GM23338 (cell line): ENCODE measurements at regions not wholly inside any gene's neighbourhood (a gene's known extent, or its start where the extent isn't known, plus 50 kb on each side); places are given as distances from the start of the nearest gene placed in this dataset.

Source experiments
- ATAC-seq: fragments of 200-7000 bp; cut with Tn5 transposase; 3 replicates; pipeline ENCODE4 v1.9.1; 2020
- DNase-seq: peaks from one replicate; pipeline ENCODE4 v3.0.0-alpha.2; 2015; ENCODE audit warnings: low spot score
- H2AFZ ChIP-seq: fragments of 200-600 bp; sonication (generic); 2 replicates; pipeline ENCODE4 v1.8.0; 2016; ENCODE audit warnings: antibody characterized with exemption, mild to moderate bottlenecking, moderate library complexity
- H3F3A ChIP-seq: fragments of 200-600 bp; sonication (generic); replicated peaks from 2 replicates; pipeline ENCODE4 v1.8.0; 2017; ENCODE audit warnings: antibody characterized with exemption, mixed run types, low read depth
- H3K27ac ChIP-seq: fragments of 200-600 bp; sonication (generic); 2 replicates; pipeline ENCODE4 v1.6.1; 2016; ENCODE audit warnings: low read depth
- H3K27me3 ChIP-seq: fragments of 200-600 bp; sonication (generic); 2 replicates; pipeline ENCODE4 v1.8.0; 2016; ENCODE audit warnings: mild to moderate bottlenecking, mixed run types, moderate library complexity; ENCODE audit not compliant: insufficient read depth
- H3K36me3 ChIP-seq: fragments of 200-600 bp; sonication (generic); 2 replicates; pipeline ENCODE4 v1.8.0; 2016; ENCODE audit warnings: mild to moderate bottlenecking; ENCODE audit not compliant: insufficient read depth
- H3K4me1 ChIP-seq: fragments of 200-600 bp; sonication (generic); 2 replicates; pipeline ENCODE4 v1.8.0; 2016; ENCODE audit warnings: mild to moderate bottlenecking, moderate library complexity; ENCODE audit not compliant: insufficient read depth
- H3K4me2 ChIP-seq: fragments of 200-600 bp; sonication (generic); 2 replicates; pipeline ENCODE4 v1.7.1; 2017; ENCODE audit warnings: mixed run types
- H3K4me3 ChIP-seq: fragments of 200-600 bp; sonication (generic); 2 replicates; pipeline ENCODE4 v1.6.1; 2016; ENCODE audit warnings: mixed run types
- H3K79me2 ChIP-seq: fragments of 200-600 bp; sonication (generic); replicated peaks from 2 replicates; pipeline ENCODE4 v1.8.0; 2017; ENCODE audit warnings: mild to moderate bottlenecking; ENCODE audit not compliant: insufficient read depth
- H3K9me2 ChIP-seq: fragments of 200-600 bp; sonication (generic); 2 replicates; pipeline ENCODE4 v1.8.0; 2017; ENCODE audit not compliant: insufficient read depth
- H4K20me1 ChIP-seq: fragments of 200-600 bp; sonication (generic); replicated peaks from 2 replicates; pipeline ENCODE4 v1.8.0; 2017; ENCODE audit warnings: mild to moderate bottlenecking; ENCODE audit not compliant: insufficient read depth
- H3K27ac Mint-ChIP-seq: 2 replicates; pipeline ENCODE4 v1.8.0; 2020; ENCODE audit warnings: inconsistent platforms, mild to moderate bottlenecking, moderate library complexity, mixed read lengths
- H3K27me3 Mint-ChIP-seq: 3 replicates; pipeline ENCODE4 v1.8.0; 2022; ENCODE audit warnings: low read depth, mild to moderate bottlenecking, moderate library complexity, mixed read lengths, inconsistent platforms; ENCODE audit not compliant: insufficient read depth, poor library complexity
- H3K36me3 Mint-ChIP-seq: 3 replicates; pipeline ENCODE4 v1.8.0; 2021; ENCODE audit warnings: low read depth, mild to moderate bottlenecking, inconsistent platforms, moderate library complexity, mixed read lengths
- H3K4me1 Mint-ChIP-seq: 3 replicates; pipeline ENCODE4 v1.8.0; 2020; ENCODE audit warnings: mild to moderate bottlenecking, inconsistent platforms, mixed read lengths
- H3K4me3 Mint-ChIP-seq: 3 replicates; pipeline ENCODE4 v1.8.0; 2021; ENCODE audit warnings: moderate library complexity, mild to moderate bottlenecking, inconsistent platforms, mixed read lengths
- H3K9me3 Mint-ChIP-seq: 3 replicates; pipeline ENCODE4 v1.8.0; 2020; ENCODE audit warnings: moderate library complexity, mild to moderate bottlenecking, inconsistent platforms, mixed read lengths
- CREB1 ChIP-seq: fragments of 250-450 bp; sonication (Bioruptor Pico); IDR thresholded peaks from 2 replicates; pipeline ENCODE4 v1.5.0; 2020; ENCODE audit warnings: low read depth, mild to moderate bottlenecking, moderate library complexity
- CTCF ChIP-seq, 2 experiments: fragments of 200-600 bp in 1 of 2; sonication (generic) in 1 of 2; conservative IDR thresholded peaks; 2 replicates each; pipeline versions ENCODE4 v1.5.1 to v1.6.1; 2016 to 2017; ENCODE audit warnings: antibody characterized with exemption in 2 of 2, low read depth in 2 of 2, mild to moderate bottlenecking in 2 of 2, moderate library complexity in 1 of 2
- EZH2 ChIP-seq: fragments of 200-600 bp; sonication (generic); IDR thresholded peaks from one replicate; pipeline ENCODE4 v1.8.0; 2017; ENCODE audit warnings: antibody characterized with exemption, mild to moderate bottlenecking, low read depth; ENCODE audit not compliant: unreplicated experiment
- JUNB ChIP-seq: IDR thresholded peaks from one replicate; pipeline ENCODE4 v1.6.1; 2016; ENCODE audit warnings: antibody characterized with exemption; ENCODE audit not compliant: unreplicated experiment
- POLR2AphosphoS5 ChIP-seq: IDR thresholded peaks from 2 replicates; pipeline ENCODE4 v1.6.1; 2016; ENCODE audit warnings: antibody characterized with exemption, low read depth
- ZNF331 ChIP-seq: fragments of 250-450 bp; sonication (Bioruptor Pico); IDR thresholded peaks from 2 replicates; pipeline ENCODE4 v1.5.0; 2020; ENCODE audit warnings: low read depth, mild to moderate bottlenecking, moderate library complexity
- ZNF462 ChIP-seq: fragments of 250-450 bp; sonication (Bioruptor Pico); IDR thresholded peaks from 2 replicates; pipeline ENCODE4 v1.5.0; 2020; ENCODE audit warnings: mild to moderate bottlenecking, moderate library complexity

GRCh38 chrX:20988118-20988517, 386.1 kb upstream of the CNKSR2 start:
- H3K79me2 ChIP-seq, result no peaks in the 10 kb centered on the region
- DNase-seq (no peak), ATAC-seq (no peak)
- no peak overlapping the region for H3K4me2 ChIP-seq
- H3K4me1 ChIP-seq, result peaks cover 4% of the 10 kb centered on the region; the same call in 1 of the 2 replicates
- H3K36me3 ChIP-seq, result no peaks in the 10 kb centered on the region
- H3K27me3 ChIP-seq, result no peaks in the 10 kb centered on the region
- H3K27ac Mint-ChIP-seq, result no peak overlapping the region
- no peaks in the 10 kb centered on the region for H3F3A ChIP-seq
- H3K4me1 Mint-ChIP-seq, result peaks cover 5% of the 10 kb centered on the region; the same call in 2 of the 3 replicates
- peaks cover 7% of the 10 kb centered on the region for H3K36me3 Mint-ChIP-seq
- H3K4me3 Mint-ChIP-seq, result no peak overlapping the region
- peaks cover 17% of the 10 kb centered on the region; the same call in 2 of the 3 replicates for H3K9me3 Mint-ChIP-seq
- no peak overlapping the region for H2AFZ ChIP-seq
- no peak for TF ChIP-seq JUNB
- no peak for TF ChIP-seq EZH2
- no peak for TF ChIP-seq CTCF (conservative IDR thresholded peaks at IDR 0.05; ENCODE audit: low read depth in 2 of 2)
- H3K27me3 Mint-ChIP-seq, result peaks cover 2% of the 10 kb centered on the region
- H3K9me2 ChIP-seq, result no peaks in the 10 kb centered on the region
- no peaks in the 10 kb centered on the region for H4K20me1 ChIP-seq
- H3K4me3 ChIP-seq, result no peak overlapping the region
- H3K27ac ChIP-seq, result no peak overlapping the region

- Histone ChIP-seq H3K27ac (no peak overlapping the region), H3K27me3 (no peaks in the 10 kb centered on the region), H3K4me2 (no peak overlapping the region), H3K79me2 (no peaks in the 10 kb centered on the region), H3K9me2 (no peaks in the 10 kb centered on the region), H4K20me1 (no peaks in the 10 kb centered on the region), H3K4me1 (peaks cover 12% of the 10 kb centered on the region), H3K36me3 (no peaks in the 10 kb centered on the region), H3K4me3 (no peak overlapping the region), H3F3A (no peaks in the 10 kb centered on the region), H2AFZ (no peak overlapping the region)
- ATAC-seq (no peak), DNase-seq (no peak)
- Mint-ChIP-seq H3K27me3 (no peaks in the 10 kb centered on the region), H3K27ac (no peak overlapping the region), H3K9me3 (no peaks in the 10 kb centered on the region; the same call in 2 of the 3 replicates), H3K4me3 (no peak overlapping the region), H3K4me1 (peaks cover 15% of the 10 kb centered on the region), H3K36me3 (no peaks in the 10 kb centered on the region)
- no peak for TF ChIP-seq ZNF331 (CRISPR knock-in tag)
- TF ChIP-seq CREB1 (CRISPR knock-in tag), result no peak
- TF ChIP-seq POLR2AphosphoS5, result no peak
- no peak for TF ChIP-seq ZNF462 (CRISPR knock-in tag)
- no peak for TF ChIP-seq JUNB
These were observed 393.8 kb upstream of the CNKSR2 start for GRCh38 chrX:20980426-20980825.
